Middle frontal gyrus (tissue), 1 donor: ENCODE measurements at regions not wholly inside any gene's neighbourhood (a gene's known extent, or its start where the extent isn't known, plus 50 kb on each side); places are given as distances from the start of the nearest gene placed in this dataset.

Experiments
- DNase-seq: peaks from one replicate; pipeline ENCODE4 v3.0.0-alpha.2; 2015; ENCODE audit warnings: low spot score; ENCODE audit errors: extremely low spot score

- DNase-seq: no peak
Measured at GRCh38 chr18:75504469-75504868, 77.0 kb upstream of the SMIM21 start.

- DNase-seq: no peak
Measured at GRCh38 chr18:75503615-75504014, 76.1 kb upstream of the SMIM21 start.

GRCh38 chr18:75502286-75502685, 74.8 kb upstream of the SMIM21 start:
- no peak for DNase-seq

- no peak for DNase-seq
Measured at GRCh38 chr18:75500545-75500944, 73.0 kb upstream of the SMIM21 start.

- no peak for DNase-seq
Measured at GRCh38 chr18:75497576-75498235, 70.2 kb upstream of the SMIM21 start.

GRCh38 chr18:75496151-75496550, 68.6 kb upstream of the SMIM21 start:
- DNase-seq: no peak

- no peak for DNase-seq
Measured at GRCh38 chr18:75492852-75493251, 65.3 kb upstream of the SMIM21 start.

GRCh38 chr18:75491361-75491760, 63.9 kb upstream of the SMIM21 start:
- DNase-seq: no peak

GRCh38 chr18:75489493-75490190, 62.1 kb upstream of the SMIM21 start:
- no peak for DNase-seq

GRCh38 chr18:75483662-75484061, 56.2 kb upstream of the SMIM21 start:
- DNase-seq: no peak

- DNase-seq: no peak
Measured at GRCh38 chr18:75482880-75483279, 55.4 kb upstream of the SMIM21 start.

GRCh38 chr18:75480487-75480886, 53.0 kb upstream of the SMIM21 start:
- DNase-seq: no peak

- DNase-seq: no peak
Measured at GRCh38 chr18:75478996-75479880, 51.7 kb upstream of the SMIM21 start.

- no peak for DNase-seq
Measured at GRCh38 chr18:75477900-75478299, 50.4 kb upstream of the SMIM21 start.
